ENCODE measurements at regions not wholly inside any gene's neighbourhood (a gene's known extent, or its start where the extent isn't known, plus 50 kb on each side); places are given as distances from the start of the nearest gene placed in this dataset.

DNA sequence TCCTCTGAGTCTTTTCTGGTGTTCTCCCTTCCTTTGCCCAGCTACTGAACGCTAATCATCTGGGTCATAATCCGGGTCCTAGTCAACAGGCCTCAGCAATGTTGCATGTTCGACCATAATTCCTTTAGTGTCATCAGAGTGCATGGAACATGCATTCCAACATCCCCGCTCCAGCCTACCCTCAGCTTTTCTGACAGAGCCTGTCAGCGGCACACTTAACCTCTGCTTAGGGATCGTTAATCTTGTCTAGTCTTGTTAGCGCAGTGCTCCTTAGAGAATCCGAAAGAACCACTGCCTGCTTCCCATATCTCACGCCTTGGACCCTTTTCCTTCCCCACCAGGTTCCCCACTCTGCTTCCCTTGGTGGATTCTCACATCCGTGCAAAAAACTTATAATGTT is 767.9 kb upstream of the ID2 start:
- no peak overlapping the region for H2AFZ ChIP-seq (ENCODE audit: low read depth)
- H3K27ac ChIP-seq, result no peak overlapping the region
- H3K79me2 ChIP-seq (ENCODE audit: insufficient read depth, low read depth), result no peaks in the 10 kb centered on the region
- no peaks in the 10 kb centered on the region for H4K20me1 ChIP-seq (ENCODE audit: insufficient read depth)
- H3K4me3 ChIP-seq (IDR thresholded peaks at IDR 0.05; ENCODE audit: insufficient read depth, low read depth, low read length), result no peak overlapping the region
- no peaks in the 10 kb centered on the region for H3K27me3 ChIP-seq (ENCODE audit: insufficient read depth, low read depth)
- no peaks in the 10 kb centered on the region for H3K36me3 ChIP-seq (ENCODE audit: insufficient read depth)
- H3K9ac ChIP-seq, result no peak overlapping the region
- H3K4me1 ChIP-seq (ENCODE audit: low read depth, poor library complexity, severe bottlenecking), result no peaks in the 10 kb centered on the region
- no peak overlapping the region for H3K4me2 ChIP-seq
- TF ChIP-seq, protein P1, sequence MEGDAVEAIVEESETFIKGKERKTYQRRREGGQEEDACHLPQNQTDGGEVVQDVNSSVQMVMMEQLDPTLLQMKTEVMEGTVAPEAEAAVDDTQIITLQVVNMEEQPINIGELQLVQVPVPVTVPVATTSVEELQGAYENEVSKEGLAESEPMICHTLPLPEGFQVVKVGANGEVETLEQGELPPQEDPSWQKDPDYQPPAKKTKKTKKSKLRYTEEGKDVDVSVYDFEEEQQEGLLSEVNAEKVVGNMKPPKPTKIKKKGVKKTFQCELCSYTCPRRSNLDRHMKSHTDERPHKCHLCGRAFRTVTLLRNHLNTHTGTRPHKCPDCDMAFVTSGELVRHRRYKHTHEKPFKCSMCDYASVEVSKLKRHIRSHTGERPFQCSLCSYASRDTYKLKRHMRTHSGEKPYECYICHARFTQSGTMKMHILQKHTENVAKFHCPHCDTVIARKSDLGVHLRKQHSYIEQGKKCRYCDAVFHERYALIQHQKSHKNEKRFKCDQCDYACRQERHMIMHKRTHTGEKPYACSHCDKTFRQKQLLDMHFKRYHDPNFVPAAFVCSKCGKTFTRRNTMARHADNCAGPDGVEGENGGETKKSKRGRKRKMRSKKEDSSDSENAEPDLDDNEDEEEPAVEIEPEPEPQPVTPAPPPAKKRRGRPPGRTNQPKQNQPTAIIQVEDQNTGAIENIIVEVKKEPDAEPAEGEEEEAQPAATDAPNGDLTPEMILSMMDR (conservative IDR thresholded peaks at IDR 0.05; ENCODE audit: low read depth, low read length), result no peak

DNA sequence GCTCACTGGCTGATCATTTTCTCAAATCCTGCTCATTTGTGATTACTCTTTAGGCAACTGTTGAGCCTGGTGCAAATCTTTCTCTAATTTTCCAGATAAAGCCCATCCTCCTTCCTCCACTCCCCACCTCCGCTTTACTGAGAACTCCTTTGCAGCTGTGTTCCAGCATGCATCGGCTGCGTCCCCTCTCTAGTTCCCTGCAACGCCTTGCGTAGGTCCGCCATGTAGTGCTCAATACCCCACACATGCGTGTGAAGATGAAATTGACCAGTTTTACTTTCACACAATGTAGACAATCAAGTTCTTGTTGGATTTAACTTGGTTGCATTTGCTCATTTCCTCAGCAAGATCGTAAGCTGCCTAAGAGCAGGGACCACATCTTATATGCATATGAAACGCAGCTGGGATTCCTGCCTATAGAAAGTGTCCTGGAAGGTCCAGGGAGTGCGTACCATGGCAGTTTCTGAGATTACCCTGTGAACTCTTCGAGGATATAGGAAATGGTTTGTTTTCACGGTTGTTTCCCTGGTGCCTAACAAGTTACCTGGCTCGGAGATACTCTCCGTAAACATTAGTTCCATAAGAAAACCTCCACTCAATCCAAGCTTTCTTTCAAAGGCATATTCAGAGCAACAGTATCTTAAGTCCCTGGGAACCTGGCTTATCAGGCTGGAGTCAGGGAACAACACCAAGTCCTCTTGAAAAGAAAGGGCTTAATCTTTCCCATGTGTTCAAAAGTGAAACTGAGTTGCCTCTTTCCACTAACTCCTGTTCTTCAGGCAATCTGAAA is 766.4 kb upstream of the ID2 start:
- H3K4me2 ChIP-seq, result no peak overlapping the region
- no peaks in the 10 kb centered on the region for H3K36me3 ChIP-seq (ENCODE audit: insufficient read depth)
- TF ChIP-seq, protein P1 (conservative IDR thresholded peaks at IDR 0.05; ENCODE audit: low read depth, low read length), result no peak
- no peaks in the 10 kb centered on the region for H3K79me2 ChIP-seq (ENCODE audit: insufficient read depth, low read depth)
- no peak overlapping the region for H3K27ac ChIP-seq
- H4K20me1 ChIP-seq (ENCODE audit: insufficient read depth), result no peaks in the 10 kb centered on the region
- no peak overlapping the region for H3K9ac ChIP-seq
- no peaks in the 10 kb centered on the region for H3K4me1 ChIP-seq (ENCODE audit: low read depth, poor library complexity, severe bottlenecking)
- H3K4me3 ChIP-seq (IDR thresholded peaks at IDR 0.05; ENCODE audit: insufficient read depth, low read depth, low read length), result no peak overlapping the region
- H3K27me3 ChIP-seq (ENCODE audit: insufficient read depth, low read depth), result no peaks in the 10 kb centered on the region
- H2AFZ ChIP-seq (ENCODE audit: low read depth), result no peak overlapping the region

DNA sequence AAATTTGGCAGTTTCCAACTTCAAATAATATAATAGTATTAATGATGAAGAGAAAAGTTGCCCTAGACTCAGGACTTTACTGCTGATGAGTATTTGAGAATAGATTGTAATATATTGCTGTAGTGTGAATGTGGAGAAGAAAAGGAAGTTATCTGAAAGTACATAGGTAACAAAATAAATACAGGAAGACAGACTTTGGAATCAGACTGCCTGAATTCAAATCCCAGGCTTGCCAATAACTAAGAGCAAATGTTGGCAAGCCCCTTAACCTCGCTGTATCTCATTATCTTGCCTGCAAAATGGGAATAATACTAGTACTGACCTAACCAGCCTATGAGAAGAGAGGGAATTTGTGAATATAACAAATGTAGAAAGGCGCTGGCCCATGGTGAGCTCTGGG is 765.2 kb upstream of the ID2 start:
- Histone ChIP-seq H3K27ac (no peak overlapping the region), H3K9ac (no peak overlapping the region), H3K79me2 (ENCODE audit: insufficient read depth, low read depth) (no peaks in the 10 kb centered on the region), H4K20me1 (ENCODE audit: insufficient read depth) (no peaks in the 10 kb centered on the region), H2AFZ (ENCODE audit: low read depth) (no peak overlapping the region), H3K4me1 (ENCODE audit: low read depth, poor library complexity, severe bottlenecking) (no peaks in the 10 kb centered on the region), H3K4me3 (IDR thresholded peaks at IDR 0.05; ENCODE audit: insufficient read depth, low read depth, low read length) (no peak overlapping the region), H3K36me3 (ENCODE audit: insufficient read depth) (no peaks in the 10 kb centered on the region), H3K4me2 (no peak overlapping the region), H3K27me3 (ENCODE audit: insufficient read depth, low read depth) (no peaks in the 10 kb centered on the region)
- TF ChIP-seq, protein P1 (conservative IDR thresholded peaks at IDR 0.05; ENCODE audit: low read depth, low read length), result no peak

DNA sequence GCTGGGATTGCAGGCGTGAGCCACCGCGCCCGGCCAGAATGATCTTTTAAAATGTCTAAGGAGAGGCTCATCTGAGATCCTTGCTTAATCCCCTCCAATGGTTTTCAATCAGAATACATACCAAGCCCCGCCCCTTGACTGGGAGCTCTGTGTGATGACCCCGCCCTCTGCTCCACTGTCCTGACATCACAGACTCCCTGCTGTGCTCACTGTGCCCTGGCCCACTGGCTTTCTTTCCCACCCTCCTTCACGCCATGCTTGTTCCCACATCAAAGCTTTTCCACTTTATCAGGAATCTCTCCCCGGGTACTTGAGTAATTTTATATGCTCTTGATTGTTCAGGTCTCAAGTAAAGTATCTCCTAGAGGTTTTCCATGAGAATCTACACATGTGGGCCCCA is 762.3 kb upstream of the ID2 start:
- no peaks in the 10 kb centered on the region for H3K36me3 ChIP-seq (ENCODE audit: insufficient read depth)
- H3K27ac ChIP-seq, result no peak overlapping the region
- H3K9ac ChIP-seq, result no peak overlapping the region
- H2AFZ ChIP-seq (ENCODE audit: low read depth), result no peak overlapping the region
- no peak overlapping the region for H3K4me3 ChIP-seq (IDR thresholded peaks at IDR 0.05; ENCODE audit: insufficient read depth, low read depth, low read length)
- no peaks in the 10 kb centered on the region for H3K27me3 ChIP-seq (ENCODE audit: insufficient read depth, low read depth)
- H3K4me1 ChIP-seq (ENCODE audit: low read depth, poor library complexity, severe bottlenecking), result no peaks in the 10 kb centered on the region
- no peak overlapping the region for H3K4me2 ChIP-seq
- H4K20me1 ChIP-seq (ENCODE audit: insufficient read depth), result no peaks in the 10 kb centered on the region
- TF ChIP-seq, protein P1 (conservative IDR thresholded peaks at IDR 0.05; ENCODE audit: low read depth, low read length), result no peak
- H3K79me2 ChIP-seq (ENCODE audit: insufficient read depth, low read depth), result no peaks in the 10 kb centered on the region

Measured in KMS-11 (cell line).